ENCODE measurements at regions not wholly inside any gene's neighbourhood (a gene's known extent, or its start where the extent isn't known, plus 50 kb on each side); places are given as distances from the start of the nearest gene placed in this dataset.

DNA sequence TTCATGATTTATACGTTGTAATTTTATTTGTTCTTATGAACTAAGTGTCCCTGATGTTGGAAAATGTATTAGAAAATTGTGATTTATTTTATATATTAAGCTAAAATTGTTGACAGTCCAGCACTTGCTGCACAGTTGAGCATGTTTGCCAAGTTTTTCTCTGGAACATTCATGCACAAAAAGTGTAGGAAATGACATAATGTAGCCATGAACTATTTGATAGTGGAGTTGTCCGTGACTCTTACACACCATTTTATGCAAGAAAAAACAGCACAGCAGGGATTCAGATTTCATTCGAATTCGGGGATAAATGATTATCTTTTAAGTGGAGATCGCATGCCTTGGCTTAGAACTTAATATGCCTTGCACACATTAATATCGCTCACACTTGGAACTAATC lies 708.6 kb upstream of the WWC1 start:
- no peak for ATAC-seq
- Histone ChIP-seq H3K27me3 (ENCODE audit: control insufficient read depth in 2 of 2, insufficient read depth in 2 of 2, low read length in 2 of 2) (no peaks in the 10 kb centered on the region), H3K9me3 (ENCODE audit: control insufficient read depth in 2 of 3, low read length in 3 of 3) (no peaks in the 10 kb centered on the region), H3K27ac (ENCODE audit: low read depth, low read length) (no peak overlapping the region), H3K36me3 (ENCODE audit: control insufficient read depth in 2 of 3, insufficient read depth in 3 of 3, low read length in 3 of 3) (no peaks in the 10 kb centered on the region), H3K4me3 (ENCODE audit: low read length) (no peak overlapping the region), H3K4me1 (ENCODE audit: control insufficient read depth in 2 of 2, insufficient read depth in 2 of 2, low read length in 2 of 2) (no peaks in the 10 kb centered on the region)
- no peak for DNase-seq
- ChIA-PET POLR2A (no interaction called here), CTCF (no interaction called here)
- Mint-ChIP-seq H3K4me3 (no peak overlapping the region), H3K4me1 (no peaks in the 10 kb centered on the region), H3K36me3 (no peaks in the 10 kb centered on the region), H3K27me3 (peaks cover 0 to 6% (median 0%) of the 10 kb centered on the region in 5 donors), H3K9me3 (peaks cover 0 to 10% (median 0%) of the 10 kb centered on the region in 11 donors), H3K27ac (no peak overlapping the region)
- intact Hi-C loops (cut with micrococcal nuclease): no loop called here

DNA sequence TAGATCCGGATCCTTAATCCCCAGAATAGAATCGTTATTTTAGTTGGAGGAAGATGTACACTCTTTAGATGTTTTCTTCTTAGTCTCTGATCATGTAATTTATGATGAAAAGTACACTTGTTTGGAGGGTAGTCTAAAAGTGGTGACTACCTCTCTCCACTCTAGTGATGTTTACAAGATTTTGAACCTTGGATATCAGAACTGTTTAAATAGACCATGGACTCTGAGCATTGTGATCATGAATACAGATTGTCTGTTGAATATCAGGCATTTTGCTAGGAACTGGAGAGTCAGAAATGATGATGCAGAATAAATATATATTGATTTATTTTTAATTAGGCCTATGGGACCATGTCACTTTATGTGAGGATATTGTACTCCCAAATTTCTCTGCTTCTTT lies 706.3 kb upstream of the WWC1 start:
- Histone ChIP-seq H3K4me3 (ENCODE audit: low read length) (no peak overlapping the region), H3K9me3 (ENCODE audit: control insufficient read depth in 2 of 3, low read length in 3 of 3) (no peaks in the 10 kb centered on the region), H3K27me3 (ENCODE audit: control insufficient read depth in 2 of 2, insufficient read depth in 2 of 2, low read length in 2 of 2) (no peaks in the 10 kb centered on the region), H3K36me3 (ENCODE audit: control insufficient read depth in 2 of 3, insufficient read depth in 3 of 3, low read length in 3 of 3) (no peaks in the 10 kb centered on the region), H3K4me1 (ENCODE audit: control insufficient read depth in 2 of 2, insufficient read depth in 2 of 2, low read length in 2 of 2) (no peaks in the 10 kb centered on the region), H3K27ac (ENCODE audit: low read depth, low read length) (no peak overlapping the region)
- Mint-ChIP-seq H3K27ac (no peak overlapping the region), H3K27me3 (peaks cover 0 to 4% (median 0%) of the 10 kb centered on the region in 5 donors), H3K9me3 (peaks cover 0 to 5% (median 0%) of the 10 kb centered on the region in 11 donors), H3K4me1 (no peaks in the 10 kb centered on the region), H3K36me3 (no peaks in the 10 kb centered on the region), H3K4me3 (no peak overlapping the region)
- POLR2A ChIA-PET: no interaction called here
- DNase-seq (no peak), ATAC-seq (no peak)
- intact Hi-C loops (cut with micrococcal nuclease): no loop called here
- CTCF ChIA-PET: no interaction called here

DNA sequence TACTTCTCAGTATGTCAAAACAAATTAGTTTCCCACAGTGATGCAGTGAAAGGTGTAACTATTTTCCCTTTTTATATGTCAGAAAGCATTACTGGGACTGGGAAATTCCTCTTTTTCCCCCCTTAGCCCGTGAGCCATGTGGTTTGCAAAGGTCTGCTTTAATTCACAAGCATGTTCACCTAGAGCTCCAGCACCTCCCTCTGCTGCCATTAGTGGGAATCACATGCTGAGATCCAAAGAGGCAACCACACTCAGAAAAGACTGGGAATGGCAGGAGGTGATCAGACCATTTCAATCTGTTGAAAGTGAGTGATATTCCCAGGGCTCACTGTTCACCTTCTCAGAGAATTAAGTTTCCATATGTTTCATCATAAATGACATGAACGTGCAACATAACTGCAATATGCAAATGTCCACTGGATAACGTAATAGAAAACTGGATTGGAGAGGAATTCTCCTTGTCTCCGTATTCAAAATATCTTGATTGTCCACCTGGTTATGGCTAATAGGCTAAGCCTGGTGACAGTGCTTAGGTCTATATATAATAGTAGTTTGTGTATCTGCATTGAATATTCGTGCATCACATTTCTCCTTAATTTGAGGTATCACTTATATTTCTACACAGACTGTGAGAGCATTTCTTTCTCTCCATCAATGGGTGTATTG lies 703.5 kb upstream of the WWC1 start:
- H3K36me3 Mint-ChIP-seq: no peaks in the 10 kb centered on the region
- Histone ChIP-seq H3K27ac (ENCODE audit: low read depth, low read length) (no peak overlapping the region), H3K4me1 (ENCODE audit: control insufficient read depth in 2 of 2, insufficient read depth in 2 of 2, low read length in 2 of 2) (no peaks in the 10 kb centered on the region), H3K27me3 (ENCODE audit: control insufficient read depth in 2 of 2, insufficient read depth in 2 of 2, low read length in 2 of 2) (no peaks in the 10 kb centered on the region), H3K9me3 (ENCODE audit: control insufficient read depth in 2 of 3, low read length in 3 of 3) (no peaks in the 10 kb centered on the region), H3K4me3 (ENCODE audit: low read length) (no peak overlapping the region), H3K36me3 (ENCODE audit: control insufficient read depth in 2 of 3, insufficient read depth in 3 of 3, low read length in 3 of 3) (no peaks in the 10 kb centered on the region)
- peaks cover 0 to 5% (median 2%) of the 10 kb centered on the region in 11 donors for H3K9me3 Mint-ChIP-seq
- ChIA-PET CTCF (no interaction called here), POLR2A (no interaction called here)
- H3K4me3 Mint-ChIP-seq: no peak overlapping the region
- intact Hi-C loops (cut with micrococcal nuclease): no loop called here
- DNase-seq: no peak
- H3K4me1 Mint-ChIP-seq: no peaks in the 10 kb centered on the region
- no peaks in the 10 kb centered on the region for H3K27me3 Mint-ChIP-seq
- no peak for ATAC-seq
- H3K27ac Mint-ChIP-seq: no peak overlapping the region

DNA sequence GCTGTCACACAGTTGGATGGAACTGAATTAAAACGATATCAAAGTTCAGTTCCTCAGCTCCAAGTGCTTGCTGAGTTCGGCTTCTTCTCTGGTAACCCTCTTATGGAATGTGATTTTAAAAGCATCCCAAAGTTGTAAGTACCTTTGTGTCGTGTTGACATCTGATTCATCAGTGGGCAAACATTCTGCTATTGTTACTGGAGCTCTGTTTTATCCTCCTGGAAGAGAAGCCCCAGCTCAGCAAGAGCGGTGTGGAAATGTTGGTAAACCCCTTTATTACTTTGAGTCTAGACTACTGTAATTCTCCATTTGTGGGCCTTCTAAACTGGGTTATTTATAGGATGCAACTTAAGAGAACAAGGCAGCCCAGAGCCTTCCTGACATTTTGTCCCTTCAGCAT lies 699.3 kb upstream of the WWC1 start:
- H3K4me1 Mint-ChIP-seq: no peaks in the 10 kb centered on the region
- intact Hi-C loops (cut with micrococcal nuclease): no loop called here
- ATAC-seq (no peak), DNase-seq (no peak)
- Histone ChIP-seq H3K4me3 (ENCODE audit: low read length) (no peak overlapping the region), H3K27me3 (ENCODE audit: control insufficient read depth in 2 of 2, insufficient read depth in 2 of 2, low read length in 2 of 2) (no peaks in the 10 kb centered on the region), H3K4me1 (ENCODE audit: control insufficient read depth in 2 of 2, insufficient read depth in 2 of 2, low read length in 2 of 2) (no peaks in the 10 kb centered on the region), H3K36me3 (ENCODE audit: control insufficient read depth in 2 of 3, insufficient read depth in 3 of 3, low read length in 3 of 3) (no peaks in the 10 kb centered on the region), H3K27ac (ENCODE audit: low read depth, low read length) (no peak overlapping the region), H3K9me3 (ENCODE audit: control insufficient read depth in 2 of 3, low read length in 3 of 3) (no peaks in the 10 kb centered on the region)
- POLR2A ChIA-PET: no interaction called here
- CTCF ChIA-PET: no interaction called here
- H3K36me3 Mint-ChIP-seq: no peaks in the 10 kb centered on the region
- H3K27me3 Mint-ChIP-seq: no peaks in the 10 kb centered on the region
- no peak overlapping the region for H3K27ac Mint-ChIP-seq
- peaks cover 0 to 8% (median 0%) of the 10 kb centered on the region in 11 donors for H3K9me3 Mint-ChIP-seq
- H3K4me3 Mint-ChIP-seq: no peak overlapping the region

DNA sequence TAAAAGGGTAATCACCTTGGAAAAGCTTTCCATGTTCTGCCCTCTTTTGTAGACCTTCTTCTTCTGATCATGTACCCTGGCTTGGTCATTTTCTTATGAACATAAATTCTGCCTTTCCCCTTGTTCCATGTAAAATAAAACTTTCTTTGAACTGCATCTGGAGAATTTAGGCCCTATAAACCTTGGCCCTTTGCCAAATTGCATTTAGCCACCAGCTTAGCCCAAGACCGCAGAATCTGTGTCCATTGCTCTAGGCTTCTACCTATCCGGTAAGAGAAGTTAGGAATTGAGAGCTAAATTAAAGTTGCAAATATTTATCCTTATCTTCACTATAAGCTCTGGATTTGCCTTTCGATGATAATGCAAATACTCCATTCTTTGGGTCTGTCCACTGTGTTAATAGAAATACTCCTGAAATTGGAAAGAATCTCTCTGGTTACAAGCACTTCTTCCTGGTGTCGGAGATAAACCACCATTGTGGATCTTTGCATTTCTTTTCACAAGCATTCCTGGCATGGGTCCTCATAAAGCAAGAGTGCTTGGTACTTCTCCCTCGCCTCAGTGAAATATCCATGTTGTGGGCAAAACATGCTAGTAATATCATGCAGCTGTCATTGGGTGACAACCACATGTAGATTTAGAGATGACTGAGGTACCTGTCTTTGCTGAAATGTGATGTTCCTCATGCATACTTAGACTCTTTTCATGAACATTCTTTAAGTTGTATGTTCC lies 698.0 kb upstream of the WWC1 start:
- no peak overlapping the region for H3K4me3 ChIP-seq (ENCODE audit: low read length)
- DNase-seq: no peak
- ChIA-PET POLR2A (no interaction called here), CTCF (no interaction called here)
- intact Hi-C loops (cut with micrococcal nuclease): no loop called here
- Mint-ChIP-seq H3K27ac (no peak overlapping the region), H3K27me3 (no peaks in the 10 kb centered on the region), H3K4me1 (no peaks in the 10 kb centered on the region), H3K4me3 (no peak overlapping the region), H3K36me3 (no peaks in the 10 kb centered on the region), H3K9me3 (peaks cover 0 to 8% (median 0%) of the 10 kb centered on the region in 11 donors)
- no peaks in the 10 kb centered on the region for H3K4me1 ChIP-seq (ENCODE audit: control insufficient read depth in 2 of 2, insufficient read depth in 2 of 2, low read length in 2 of 2)
- no peaks in the 10 kb centered on the region for H3K27me3 ChIP-seq (ENCODE audit: control insufficient read depth in 2 of 2, insufficient read depth in 2 of 2, low read length in 2 of 2)
- H3K36me3 ChIP-seq (ENCODE audit: control insufficient read depth in 2 of 3, insufficient read depth in 3 of 3, low read length in 3 of 3): no peaks in the 10 kb centered on the region
- no peaks in the 10 kb centered on the region for H3K9me3 ChIP-seq (ENCODE audit: control insufficient read depth in 2 of 3, low read length in 3 of 3)
- no peak overlapping the region for H3K27ac ChIP-seq (ENCODE audit: low read depth, low read length)
- ATAC-seq: no peak

DNA sequence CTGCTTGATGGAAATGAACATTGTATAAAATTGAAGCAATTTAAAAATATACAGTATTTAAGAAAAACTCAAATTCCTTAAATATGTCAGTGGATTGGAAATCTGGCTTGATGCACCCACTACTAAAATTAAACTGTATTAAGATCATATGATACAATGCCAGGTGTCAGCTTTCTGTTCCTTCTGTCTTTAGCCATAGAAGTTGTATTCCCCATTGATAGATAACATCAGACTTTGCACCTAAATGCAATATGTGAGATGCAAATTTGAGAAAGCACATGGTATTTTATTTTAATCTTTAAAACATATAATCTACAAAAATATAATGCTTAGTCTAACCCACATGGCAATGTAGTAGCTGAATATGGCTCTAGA lies 697.4 kb upstream of the WWC1 start:
- Histone ChIP-seq H3K4me3 (ENCODE audit: low read length) (no peak overlapping the region), H3K27me3 (ENCODE audit: control insufficient read depth in 2 of 2, insufficient read depth in 2 of 2, low read length in 2 of 2) (no peaks in the 10 kb centered on the region), H3K4me1 (ENCODE audit: control insufficient read depth in 2 of 2, insufficient read depth in 2 of 2, low read length in 2 of 2) (no peaks in the 10 kb centered on the region), H3K36me3 (ENCODE audit: control insufficient read depth in 2 of 3, insufficient read depth in 3 of 3, low read length in 3 of 3) (no peaks in the 10 kb centered on the region), H3K27ac (ENCODE audit: low read depth, low read length) (no peak overlapping the region), H3K9me3 (ENCODE audit: control insufficient read depth in 2 of 3, low read length in 3 of 3) (no peaks in the 10 kb centered on the region)
- Mint-ChIP-seq H3K4me1 (no peaks in the 10 kb centered on the region), H3K4me3 (no peak overlapping the region), H3K36me3 (no peaks in the 10 kb centered on the region), H3K27ac (no peak overlapping the region), H3K9me3 (peaks cover 0 to 11% (median 0%) of the 10 kb centered on the region in 11 donors), H3K27me3 (no peaks in the 10 kb centered on the region)
- CTCF ChIA-PET: no interaction called here
- intact Hi-C loops (cut with micrococcal nuclease): no loop called here
- ATAC-seq (no peak), DNase-seq (no peak)
- POLR2A ChIA-PET: no interaction called here

DNA sequence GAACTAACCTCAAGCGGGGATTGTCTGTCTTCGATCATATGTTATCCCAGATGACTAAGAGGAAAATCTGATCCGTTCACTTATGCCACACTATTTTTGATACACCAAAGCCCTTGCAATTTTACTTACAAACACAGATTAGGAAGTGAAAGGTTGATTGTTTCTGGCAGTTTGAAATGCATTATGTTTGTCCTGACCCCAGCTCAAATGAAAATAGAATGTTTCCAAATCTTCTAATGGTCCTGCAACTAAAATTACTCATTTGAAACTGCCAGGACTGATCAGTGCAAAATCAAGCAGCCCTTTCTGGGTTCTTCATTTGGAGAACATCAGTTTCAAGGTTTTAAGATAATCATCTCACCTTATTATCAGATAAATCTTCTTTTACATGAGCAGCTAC lies 696.7 kb upstream of the WWC1 start:
- CTCF ChIA-PET: no interaction called here
- Histone ChIP-seq H3K4me3 (ENCODE audit: low read length) (no peak overlapping the region), H3K9me3 (ENCODE audit: control insufficient read depth in 2 of 3, low read length in 3 of 3) (no peaks in the 10 kb centered on the region), H3K27me3 (ENCODE audit: control insufficient read depth in 2 of 2, insufficient read depth in 2 of 2, low read length in 2 of 2) (no peaks in the 10 kb centered on the region), H3K27ac (ENCODE audit: low read depth, low read length) (no peak overlapping the region), H3K4me1 (ENCODE audit: control insufficient read depth in 2 of 2, insufficient read depth in 2 of 2, low read length in 2 of 2) (no peaks in the 10 kb centered on the region), H3K36me3 (ENCODE audit: control insufficient read depth in 2 of 3, insufficient read depth in 3 of 3, low read length in 3 of 3) (no peaks in the 10 kb centered on the region)
- Mint-ChIP-seq H3K4me3 (no peak overlapping the region), H3K36me3 (no peaks in the 10 kb centered on the region), H3K27me3 (no peaks in the 10 kb centered on the region), H3K4me1 (no peaks in the 10 kb centered on the region), H3K9me3 (peaks cover 0 to 12% (median 0%) of the 10 kb centered on the region in 11 donors), H3K27ac (no peak overlapping the region)
- POLR2A ChIA-PET: no interaction called here
- intact Hi-C loops (cut with micrococcal nuclease): no loop called here
- no peak for DNase-seq
- ATAC-seq: no peak

Data from naive thymus-derived CD4-positive, alpha-beta T cell (primary cell).